Coronary artery (tissue), 2 donors: ENCODE measurements at regions not wholly inside any gene's neighbourhood (a gene's known extent, or its start where the extent isn't known, plus 50 kb on each side); places are given as distances from the start of the nearest gene placed in this dataset.

Experiments used
- DNase-seq: peaks from one replicate; pipeline ENCODE4 v3.0.0-alpha.2; 2017; ENCODE audit warnings: low spot score
- H3K27ac ChIP-seq, 2 donors: fragments of 200-600 bp; sonication (generic); one replicate each; pipeline ENCODE4 v1.5.1; 2016 to 2019
- H3K4me3 ChIP-seq: fragments of 200-600 bp; sonication (generic); 2 replicates; pipeline ENCODE4 v1.5.1; 2016; ENCODE audit warnings: mild to moderate bottlenecking, moderate library complexity
- TF ChIP-seq, protein P1 (sequence below): fragments of 200-600 bp; sonication (generic); IDR thresholded peaks from one replicate; pipeline ENCODE4 v1.5.1; 2019; ENCODE audit warnings: antibody characterized with exemption

DNA sequence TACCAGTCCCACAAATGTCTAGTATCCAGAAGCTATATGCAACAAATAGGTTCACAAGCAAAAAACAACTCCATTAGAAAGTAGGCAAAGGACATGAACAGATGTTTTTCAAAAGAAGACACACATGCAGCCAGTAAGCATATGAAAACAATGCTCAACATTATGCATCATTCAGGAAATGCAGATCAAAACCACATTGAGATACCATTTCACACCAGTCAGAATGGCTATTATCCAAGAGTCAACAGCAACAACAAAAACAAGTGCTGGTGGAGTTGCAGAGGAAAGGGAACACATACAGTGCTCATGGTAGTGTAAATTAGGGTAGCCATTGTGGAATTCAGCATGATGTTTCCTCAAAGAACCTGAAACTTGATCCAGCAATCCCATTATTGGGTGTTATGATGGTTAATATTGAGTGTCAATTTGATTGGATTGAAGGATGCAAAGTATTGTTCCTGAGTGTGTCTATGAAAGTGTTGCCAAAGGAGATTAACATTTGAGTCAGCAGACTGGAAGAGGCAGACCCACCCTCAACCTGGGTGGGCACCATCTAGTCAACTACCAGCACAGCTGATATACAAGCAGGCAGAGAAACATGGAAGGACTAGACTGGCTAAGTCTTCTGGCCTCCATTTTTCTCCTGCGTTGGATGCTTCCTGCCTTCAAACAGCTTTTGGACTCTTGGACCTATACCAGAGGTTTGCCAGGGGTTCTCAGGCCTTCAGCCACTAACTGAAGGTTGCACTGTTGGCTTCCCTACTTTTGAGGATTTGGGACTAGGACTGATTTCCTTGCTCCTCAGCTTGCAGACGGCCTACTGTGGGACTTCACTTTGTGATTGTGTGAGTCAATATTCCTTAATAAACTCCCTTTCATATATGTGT is 218.4 kb upstream of the SEMA3D start:
- no peak overlapping the region for H3K27ac ChIP-seq
- no peak overlapping the region for H3K4me3 ChIP-seq
- DNase-seq, result no peak
- TF ChIP-seq, protein P1, sequence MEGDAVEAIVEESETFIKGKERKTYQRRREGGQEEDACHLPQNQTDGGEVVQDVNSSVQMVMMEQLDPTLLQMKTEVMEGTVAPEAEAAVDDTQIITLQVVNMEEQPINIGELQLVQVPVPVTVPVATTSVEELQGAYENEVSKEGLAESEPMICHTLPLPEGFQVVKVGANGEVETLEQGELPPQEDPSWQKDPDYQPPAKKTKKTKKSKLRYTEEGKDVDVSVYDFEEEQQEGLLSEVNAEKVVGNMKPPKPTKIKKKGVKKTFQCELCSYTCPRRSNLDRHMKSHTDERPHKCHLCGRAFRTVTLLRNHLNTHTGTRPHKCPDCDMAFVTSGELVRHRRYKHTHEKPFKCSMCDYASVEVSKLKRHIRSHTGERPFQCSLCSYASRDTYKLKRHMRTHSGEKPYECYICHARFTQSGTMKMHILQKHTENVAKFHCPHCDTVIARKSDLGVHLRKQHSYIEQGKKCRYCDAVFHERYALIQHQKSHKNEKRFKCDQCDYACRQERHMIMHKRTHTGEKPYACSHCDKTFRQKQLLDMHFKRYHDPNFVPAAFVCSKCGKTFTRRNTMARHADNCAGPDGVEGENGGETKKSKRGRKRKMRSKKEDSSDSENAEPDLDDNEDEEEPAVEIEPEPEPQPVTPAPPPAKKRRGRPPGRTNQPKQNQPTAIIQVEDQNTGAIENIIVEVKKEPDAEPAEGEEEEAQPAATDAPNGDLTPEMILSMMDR, result no peak

DNA sequence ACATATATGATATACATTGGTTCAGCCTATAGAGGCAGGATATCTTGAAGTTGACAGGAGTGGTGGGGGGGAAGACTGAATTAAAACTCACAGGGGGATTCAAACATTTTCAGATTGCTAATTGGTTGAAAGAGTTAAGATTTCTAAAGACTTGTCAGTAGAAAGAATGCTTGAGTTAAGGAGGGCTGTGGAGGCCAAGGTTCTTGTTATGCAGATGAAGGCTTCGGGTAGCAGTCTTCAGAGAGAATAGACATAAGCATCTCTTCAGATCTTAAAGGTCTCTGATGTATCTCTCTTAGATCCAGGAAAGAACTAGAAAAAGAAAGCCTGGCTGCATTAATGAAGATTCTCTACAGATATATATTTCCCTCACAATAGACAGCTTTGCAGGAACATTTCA is 209.8 kb upstream of the SEMA3D start:
- no peak for DNase-seq
- Histone ChIP-seq H3K27ac (no peak overlapping the region), H3K4me3 (no peak overlapping the region)
- TF ChIP-seq, protein P1, result no peak

- TF ChIP-seq, protein P1, result no peak
- H3K4me3 ChIP-seq, result no peak overlapping the region
These were observed 205.9 kb upstream of the SEMA3D start for GRCh38 chr7:85392789-85393188.

DNA sequence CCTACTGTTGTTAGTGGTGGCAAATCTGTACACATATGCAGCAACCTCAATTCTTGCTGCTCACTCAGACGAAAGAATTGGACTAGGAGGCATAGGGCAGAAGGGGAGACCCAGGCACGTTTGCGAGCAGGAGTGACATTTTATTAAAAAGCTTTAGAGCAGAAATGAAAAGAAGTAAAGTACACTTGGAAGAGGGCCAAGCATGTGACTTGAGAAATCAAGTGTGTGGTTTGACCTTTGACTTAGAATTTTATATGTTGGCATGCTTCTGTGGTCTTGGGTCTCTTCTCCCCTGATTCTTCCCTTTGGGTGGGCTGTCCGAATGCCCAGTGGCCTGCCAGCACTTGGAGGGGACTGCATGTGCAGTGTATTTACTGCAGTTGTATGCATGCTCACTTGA is 205.5 kb upstream of the SEMA3D start:
- DNase-seq, result no peak
- TF ChIP-seq, protein P1, result no peak
- Histone ChIP-seq H3K27ac (no peak overlapping the region), H3K4me3 (no peak overlapping the region)

More at GRCh38 chr7:85392789-85393188, 205.9 kb upstream of the SEMA3D start:
- H3K27ac ChIP-seq, result no peak overlapping the region
- DNase-seq, result no peak

- Histone ChIP-seq H3K4me3 (no peak overlapping the region), H3K27ac (no peak overlapping the region)
- TF ChIP-seq, protein P1, result no peak
- DNase-seq, result no peak
These were observed 199.6 kb upstream of the SEMA3D start for GRCh38 chr7:85386460-85386859.

GRCh38 chr7:85384392-85384791 is 197.5 kb upstream of the SEMA3D start:
- DNase-seq, result no peak
- Histone ChIP-seq H3K27ac (no peak overlapping the region), H3K4me3 (no peak overlapping the region)
- TF ChIP-seq, protein P1, result no peak

DNA sequence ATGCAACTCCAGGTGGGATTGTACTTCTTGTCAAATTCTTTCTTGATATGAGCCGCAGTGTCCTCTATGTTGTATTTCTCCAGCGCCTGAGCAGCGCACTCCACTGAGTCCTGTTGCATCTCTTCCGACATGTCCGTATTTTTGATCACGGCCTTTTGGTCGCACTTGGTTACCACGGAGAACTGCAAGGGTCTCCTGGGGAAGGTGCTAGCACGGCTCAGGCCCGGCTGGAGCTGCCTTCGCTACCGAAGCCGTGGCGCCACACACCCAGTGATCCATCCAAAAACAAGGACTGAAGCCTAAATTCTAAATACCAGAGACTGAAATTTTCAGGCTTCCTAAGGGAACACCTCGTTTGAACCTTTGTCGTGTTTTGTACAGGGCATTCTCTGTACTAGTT is 194.4 kb upstream of the SEMA3D start:
- Histone ChIP-seq H3K4me3 (no peak overlapping the region), H3K27ac (no peak overlapping the region)
- TF ChIP-seq, protein P1, result no peak
- DNase-seq, result no peak
